ENCODE measurements at regions not wholly inside any gene's neighbourhood (a gene's known extent, or its start where the extent isn't known, plus 50 kb on each side); places are given as distances from the start of the nearest gene placed in this dataset.

- TF ChIP-seq, protein P1, sequence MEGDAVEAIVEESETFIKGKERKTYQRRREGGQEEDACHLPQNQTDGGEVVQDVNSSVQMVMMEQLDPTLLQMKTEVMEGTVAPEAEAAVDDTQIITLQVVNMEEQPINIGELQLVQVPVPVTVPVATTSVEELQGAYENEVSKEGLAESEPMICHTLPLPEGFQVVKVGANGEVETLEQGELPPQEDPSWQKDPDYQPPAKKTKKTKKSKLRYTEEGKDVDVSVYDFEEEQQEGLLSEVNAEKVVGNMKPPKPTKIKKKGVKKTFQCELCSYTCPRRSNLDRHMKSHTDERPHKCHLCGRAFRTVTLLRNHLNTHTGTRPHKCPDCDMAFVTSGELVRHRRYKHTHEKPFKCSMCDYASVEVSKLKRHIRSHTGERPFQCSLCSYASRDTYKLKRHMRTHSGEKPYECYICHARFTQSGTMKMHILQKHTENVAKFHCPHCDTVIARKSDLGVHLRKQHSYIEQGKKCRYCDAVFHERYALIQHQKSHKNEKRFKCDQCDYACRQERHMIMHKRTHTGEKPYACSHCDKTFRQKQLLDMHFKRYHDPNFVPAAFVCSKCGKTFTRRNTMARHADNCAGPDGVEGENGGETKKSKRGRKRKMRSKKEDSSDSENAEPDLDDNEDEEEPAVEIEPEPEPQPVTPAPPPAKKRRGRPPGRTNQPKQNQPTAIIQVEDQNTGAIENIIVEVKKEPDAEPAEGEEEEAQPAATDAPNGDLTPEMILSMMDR (IDR thresholded peaks at IDR 0.05; ENCODE audit: low read depth, low read length, missing control alignments) = no peak
- H3K27me3 ChIP-seq (replicated peaks) = no peaks in the 10 kb centered on the region
- no peaks in the 10 kb centered on the region for H3K36me3 ChIP-seq (replicated peaks)
- no peak overlapping the region for H3K4me3 ChIP-seq (ENCODE audit: low read depth, low read length)
- DNase-seq = no peak
- H3K27ac ChIP-seq = no peak overlapping the region
- in situ Hi-C loops (cut with HindIII; ENCODE audit: low pct_ligation_motif_present, low sequenced_read_pairs) = no loop called here
These were observed 518.1 kb downstream of the GRXCR1 start for GRCh38 chr4:43410636-43411035.

- no peak for DNase-seq
- in situ Hi-C loops (cut with HindIII; ENCODE audit: low pct_ligation_motif_present, low sequenced_read_pairs) = no loop called here
- TF ChIP-seq, protein P1 (IDR thresholded peaks at IDR 0.05; ENCODE audit: low read depth, low read length, missing control alignments) = no peak
These were observed 518.7 kb downstream of the GRXCR1 start for GRCh38 chr4:43411226-43411625.

DNA sequence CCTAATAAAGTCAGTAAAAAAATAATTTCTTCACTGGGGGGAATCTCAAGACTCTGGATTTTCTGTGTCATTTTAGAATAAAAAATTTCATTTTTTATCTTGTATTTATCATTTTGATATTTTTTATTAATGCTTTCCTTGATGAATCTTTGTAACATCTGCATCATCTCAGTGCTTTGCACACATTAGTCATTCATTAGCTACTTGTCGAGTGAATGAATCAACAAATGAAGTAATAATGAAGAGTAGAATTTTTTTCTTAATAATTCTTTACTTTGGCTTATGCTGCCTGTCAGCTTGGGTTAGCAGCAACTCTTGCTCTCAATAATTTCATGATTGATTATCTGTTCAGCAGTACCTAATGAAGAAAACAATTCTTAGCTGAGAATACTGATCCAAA is 530.8 kb downstream of the GRXCR1 start:
- in situ Hi-C loops (cut with HindIII; ENCODE audit: low pct_ligation_motif_present, low sequenced_read_pairs) = no loop called here
- no peak overlapping the region for H3K4me3 ChIP-seq (ENCODE audit: low read depth, low read length)
- no peak for DNase-seq
- TF ChIP-seq, protein P1 (IDR thresholded peaks at IDR 0.05; ENCODE audit: low read depth, low read length, missing control alignments) = no peak
- H3K27ac ChIP-seq = no peak overlapping the region
- no peaks in the 10 kb centered on the region for H3K36me3 ChIP-seq (replicated peaks)
- no peaks in the 10 kb centered on the region for H3K27me3 ChIP-seq (replicated peaks)

More at GRCh38 chr4:43411226-43411625, 518.7 kb downstream of the GRXCR1 start:
- no peak overlapping the region for H3K4me3 ChIP-seq (ENCODE audit: low read depth, low read length)
- H3K27ac ChIP-seq = no peak overlapping the region
- H3K27me3 ChIP-seq (replicated peaks) = no peaks in the 10 kb centered on the region
- no peaks in the 10 kb centered on the region for H3K36me3 ChIP-seq (replicated peaks)

GRCh38 chr4:43425206-43425605 is 532.7 kb downstream of the GRXCR1 start:
- Histone ChIP-seq H3K27me3 (replicated peaks) (no peaks in the 10 kb centered on the region), H3K4me3 (ENCODE audit: low read depth, low read length) (no peak overlapping the region), H3K27ac (no peak overlapping the region), H3K36me3 (replicated peaks) (no peaks in the 10 kb centered on the region)
- no peak for DNase-seq
- TF ChIP-seq, protein P1 (IDR thresholded peaks at IDR 0.05; ENCODE audit: low read depth, low read length, missing control alignments) = no peak
- in situ Hi-C loops (cut with HindIII; ENCODE audit: low pct_ligation_motif_present, low sequenced_read_pairs) = no loop called here

DNA sequence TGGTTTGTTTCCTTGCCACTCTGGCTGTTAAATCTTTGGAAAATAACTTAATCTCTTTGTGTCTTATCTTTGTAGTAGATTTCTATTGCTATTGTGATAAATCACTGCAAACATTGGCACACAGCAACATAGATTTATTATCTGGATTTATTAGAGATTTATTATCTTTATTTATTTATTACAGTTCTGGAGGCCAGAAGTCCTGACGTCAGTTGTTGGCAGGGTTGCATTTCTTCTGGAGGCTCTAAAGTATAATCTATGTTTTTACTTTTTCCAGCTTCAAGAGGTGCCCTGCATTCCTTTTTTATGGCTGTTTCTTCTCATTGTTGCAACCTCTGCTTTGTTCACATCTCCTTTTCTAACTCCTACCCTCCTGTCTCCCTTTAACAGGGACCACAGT is 542.8 kb downstream of the GRXCR1 start:
- no peak for DNase-seq
- Histone ChIP-seq H3K27me3 (replicated peaks) (no peaks in the 10 kb centered on the region), H3K4me3 (ENCODE audit: low read depth, low read length) (no peak overlapping the region), H3K27ac (no peak overlapping the region), H3K36me3 (replicated peaks) (no peaks in the 10 kb centered on the region)
- TF ChIP-seq, protein P1 (IDR thresholded peaks at IDR 0.05; ENCODE audit: low read depth, low read length, missing control alignments) = no peak
- in situ Hi-C loops (cut with HindIII; ENCODE audit: low pct_ligation_motif_present, low sequenced_read_pairs) = no loop called here

- in situ Hi-C loops (cut with HindIII; ENCODE audit: low pct_ligation_motif_present, low sequenced_read_pairs) = no loop called here
- Histone ChIP-seq H3K36me3 (replicated peaks) (no peaks in the 10 kb centered on the region), H3K4me3 (ENCODE audit: low read depth, low read length) (no peak overlapping the region), H3K27ac (no peak overlapping the region), H3K27me3 (replicated peaks) (no peaks in the 10 kb centered on the region)
- TF ChIP-seq, protein P1 (IDR thresholded peaks at IDR 0.05; ENCODE audit: low read depth, low read length, missing control alignments) = no peak
- no peak for DNase-seq
These were observed 560.4 kb downstream of the GRXCR1 start for GRCh38 chr4:43452948-43453347.
